NCI-H510A treated with DMSO at 0.1 percent for 48 hours (cell line): ENCODE measurements at regions not wholly inside any gene's neighbourhood (a gene's known extent, or its start where the extent isn't known, plus 50 kb on each side); places are given as distances from the start of the nearest gene placed in this dataset.

Experiments
- DNase-seq: peaks from one replicate; lab custom pipeline; 2025; lab: John Stamatoyannopoulos, UW

DNA sequence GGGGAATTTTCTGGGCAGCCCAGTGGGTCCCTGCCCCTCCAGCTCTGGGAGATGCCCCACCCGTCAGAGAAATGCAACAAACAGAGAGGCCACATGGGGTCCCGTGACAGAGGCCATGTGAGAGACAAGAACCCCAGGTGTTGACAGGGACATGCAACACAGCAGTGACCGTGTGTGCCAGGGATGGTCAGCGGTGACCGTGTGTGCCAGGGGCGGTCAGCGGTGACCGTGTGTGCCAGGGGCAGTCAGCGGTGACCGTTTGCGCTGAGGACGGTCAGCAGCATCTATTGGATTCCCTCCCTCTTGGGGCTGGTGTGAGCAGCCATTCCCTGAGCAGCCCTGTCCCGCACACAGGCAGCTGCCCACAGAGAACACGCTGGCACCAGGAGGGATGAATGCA lies 146.6 kb upstream of the OTOS start:
- no peak for DNase-seq

GRCh38 chr2:240287496-240288086 lies 147.1 kb upstream of the OTOS start:
- DNase-seq: no peak

GRCh38 chr2:240288087-240288521 lies 147.4 kb upstream of the GPC1 start:
- no peak for DNase-seq

- DNase-seq: no peak
These were observed 145.6 kb upstream of the GPC1 start for GRCh38 chr2:240289701-240290431.

DNA sequence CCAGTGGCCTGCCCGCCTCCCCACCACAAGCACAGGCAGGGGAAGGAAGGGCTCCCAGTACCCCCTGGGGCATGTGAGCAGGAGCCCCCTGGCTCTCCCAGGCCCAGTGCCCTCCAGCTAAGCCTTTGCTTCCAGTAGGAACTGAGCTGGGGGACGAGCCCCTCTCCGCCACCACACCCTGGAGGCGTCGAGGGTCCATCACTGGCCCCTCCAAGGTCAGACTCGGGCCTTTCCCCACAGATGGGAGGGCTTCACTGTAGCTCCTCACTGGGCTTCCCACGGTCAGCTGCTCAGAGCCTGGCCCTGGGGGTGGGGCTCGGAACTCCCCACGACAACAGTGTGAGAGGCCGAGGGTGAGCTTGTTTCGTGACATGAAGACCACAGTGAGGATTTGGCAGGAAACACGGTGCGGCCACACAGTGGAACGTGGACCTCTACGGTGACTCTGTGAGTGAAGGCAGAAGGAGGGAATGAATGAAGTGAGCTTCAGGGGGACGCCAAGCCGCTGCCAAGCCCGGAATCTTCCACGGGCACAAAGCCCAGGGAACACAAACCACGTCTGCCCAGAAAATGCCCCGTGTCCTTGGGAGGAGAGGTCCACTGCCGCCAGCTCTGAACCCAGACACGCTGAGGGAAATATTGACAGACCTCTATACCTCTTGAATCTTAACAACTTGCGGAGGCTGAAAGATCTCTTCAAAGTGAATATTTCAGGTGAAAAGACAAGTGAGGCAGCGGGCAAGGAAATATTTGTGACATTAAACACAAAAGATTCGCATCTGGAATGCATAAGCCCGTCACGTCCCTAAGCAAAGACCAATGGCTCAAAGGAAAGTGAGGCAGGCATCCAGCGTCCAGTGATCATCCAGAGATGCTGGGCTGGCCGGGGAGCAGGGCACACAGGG lies 144.8 kb upstream of the GPC1 start:
- DNase-seq: no peak

GRCh38 chr2:240291337-240292034 lies 144.0 kb upstream of the GPC1 start:
- no peak for DNase-seq

- no peak for DNase-seq
These were observed 143.4 kb upstream of the GPC1 start for GRCh38 chr2:240292035-240292574.

- no peak for DNase-seq
These were observed 142.6 kb upstream of the GPC1 start for GRCh38 chr2:240292619-240293525.

DNA sequence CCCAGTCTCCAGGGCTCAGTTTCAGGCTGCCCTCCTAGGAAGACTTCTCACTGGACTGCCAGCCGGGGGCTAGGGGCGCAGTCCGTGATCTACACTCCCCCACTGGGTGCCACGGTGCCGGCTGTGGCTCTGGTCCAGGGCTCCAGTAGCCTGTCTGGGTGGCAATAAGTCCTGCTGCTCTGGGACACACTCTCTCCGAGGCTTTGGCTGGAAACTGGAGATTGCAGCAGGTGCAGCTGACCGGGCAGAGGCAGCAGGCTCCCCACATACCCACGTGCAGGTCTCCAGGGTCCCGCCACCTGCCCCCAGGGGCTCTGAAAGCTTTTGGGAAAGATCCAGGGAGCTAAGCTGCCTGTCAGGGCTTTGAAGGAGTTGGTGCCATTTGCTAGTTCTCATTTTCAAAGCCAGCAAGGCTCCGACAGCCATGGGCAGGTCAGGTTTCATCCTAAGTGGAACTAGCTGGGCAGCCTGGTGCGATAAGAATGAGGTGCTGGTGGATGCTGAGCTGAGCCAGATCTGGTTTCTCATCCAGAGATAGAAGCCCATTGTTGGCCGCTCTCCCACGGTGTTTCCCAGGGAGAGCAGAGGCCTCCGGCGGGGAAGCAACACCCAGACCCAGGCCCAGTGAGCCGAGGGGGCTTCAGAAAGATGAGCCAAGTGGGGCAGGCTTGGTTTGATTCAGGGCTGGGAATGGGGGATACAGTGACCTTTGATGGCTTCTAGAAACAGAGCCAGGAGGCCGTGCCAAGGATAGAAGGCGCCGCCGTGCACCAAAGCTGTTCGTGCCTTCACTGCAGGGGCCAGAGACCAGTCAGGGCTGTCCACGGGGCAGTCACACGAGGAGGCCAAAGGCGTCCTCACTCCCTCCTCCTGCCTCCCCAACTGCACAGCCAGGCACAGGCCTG lies 141.7 kb upstream of the GPC1 start:
- DNase-seq: no peak

DNA sequence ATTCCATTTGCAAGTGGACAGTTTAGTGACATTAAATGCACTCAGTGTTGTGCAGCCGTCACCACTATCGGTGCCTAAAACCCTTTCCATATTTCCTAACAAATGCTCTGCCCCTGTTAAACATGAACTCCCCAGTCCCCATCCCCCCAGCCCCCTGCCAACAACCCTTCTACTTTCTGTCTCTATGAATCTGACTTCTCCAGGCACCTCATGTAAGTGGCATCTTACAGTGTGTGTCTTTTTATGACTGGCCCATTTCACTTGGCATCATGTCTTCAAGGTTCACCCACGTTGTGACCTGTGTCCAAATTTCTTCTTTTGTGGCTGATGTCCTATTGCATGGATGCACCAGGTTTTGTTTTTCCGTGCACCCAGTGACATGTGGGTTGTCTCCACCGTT lies 140.9 kb upstream of the GPC1 start:
- DNase-seq: no peak

GRCh38 chr2:240295256-240296103 lies 140.0 kb upstream of the GPC1 start:
- DNase-seq: no peak

DNA sequence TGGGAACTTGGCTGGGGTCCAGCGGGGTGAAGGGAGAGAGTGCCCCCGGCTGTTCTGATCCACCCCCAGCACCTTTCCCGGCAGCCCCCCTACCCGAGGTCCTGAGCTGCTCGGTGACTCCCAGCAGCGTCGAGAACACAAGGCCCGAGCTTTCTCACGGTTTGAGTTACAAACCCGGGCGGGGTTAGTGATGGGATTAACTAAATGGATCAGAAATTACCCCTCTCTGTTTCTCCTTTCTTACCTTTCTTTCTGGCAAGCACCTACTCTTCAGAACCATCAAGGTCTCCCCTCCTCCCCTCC lies 139.4 kb upstream of the GPC1 start:
- no peak for DNase-seq

- DNase-seq: no peak
These were observed 138.8 kb upstream of the GPC1 start for GRCh38 chr2:240296476-240297255.

GRCh38 chr2:240297256-240298116 lies 138.0 kb upstream of the GPC1 start:
- DNase-seq: no peak

- no peak for DNase-seq
These were observed 137.2 kb upstream of the GPC1 start for GRCh38 chr2:240298117-240298790.

DNA sequence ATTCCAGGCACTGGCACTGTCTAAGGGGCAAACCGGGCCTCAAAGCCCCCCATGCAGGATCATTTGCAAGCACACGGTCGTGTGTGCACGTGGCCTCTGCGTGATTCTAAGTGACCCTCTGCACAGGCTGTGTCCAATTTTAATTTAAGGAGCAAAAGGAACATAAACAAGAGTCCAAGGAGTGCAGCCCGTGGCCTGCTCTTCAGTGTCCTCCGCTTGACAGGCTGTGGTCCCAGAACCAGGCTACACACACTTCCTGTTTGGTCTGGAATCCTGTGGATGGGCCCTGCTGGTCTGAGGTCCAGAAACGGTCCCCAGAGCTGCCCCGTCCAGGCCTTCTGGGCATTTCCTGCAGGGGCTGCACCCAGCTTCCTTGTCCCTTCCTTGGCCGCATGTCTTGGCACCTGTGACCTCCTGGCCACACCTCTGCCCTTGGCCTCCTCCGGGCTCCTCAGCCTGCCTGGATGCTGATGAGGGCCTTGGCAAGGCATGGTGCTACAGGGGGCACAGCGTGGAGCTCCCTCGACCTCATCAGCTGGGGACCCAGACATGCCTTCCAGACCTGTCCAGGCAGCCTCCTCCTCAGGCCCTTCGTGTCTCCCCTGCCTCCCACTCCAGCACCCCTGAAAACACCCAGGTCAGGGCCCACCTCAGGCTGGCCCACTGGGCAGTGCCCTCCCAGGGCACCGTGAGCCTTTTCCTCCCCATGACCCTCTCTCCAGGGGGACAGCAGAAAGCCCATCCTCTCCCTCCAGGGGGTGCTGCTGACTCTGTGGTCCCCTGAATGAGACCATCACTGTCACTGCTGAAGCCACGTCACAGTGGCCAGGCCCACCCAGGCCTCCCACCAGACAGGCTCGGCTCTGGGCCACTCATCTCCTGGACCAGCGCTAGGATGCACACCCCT lies 136.4 kb upstream of the GPC1 start:
- DNase-seq: no peak
